ENCODE measurements at regions not wholly inside any gene's neighbourhood (a gene's known extent, or its start where the extent isn't known, plus 50 kb on each side); places are given as distances from the start of the nearest gene placed in this dataset.

DNA sequence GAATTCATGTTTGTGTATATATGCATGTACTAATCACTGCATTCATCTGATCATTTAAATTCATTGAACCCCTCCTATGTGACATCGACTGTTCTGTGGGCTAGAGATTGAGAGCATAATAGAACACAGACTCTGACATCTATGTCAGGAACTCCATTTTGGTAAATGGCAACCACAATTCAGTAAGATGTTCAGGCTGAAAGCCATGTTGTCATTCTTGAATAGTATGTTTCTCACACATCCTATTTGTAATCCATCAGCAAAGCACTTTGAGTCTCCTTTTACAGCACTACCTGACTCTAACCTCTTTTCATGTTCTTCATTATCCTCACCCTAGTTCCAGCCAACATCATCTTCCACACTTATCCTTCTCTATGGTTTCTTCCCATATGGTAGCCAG is 413.8 kb upstream of the MEX3C start:
- Histone ChIP-seq H3K36me3 (ENCODE audit: insufficient read depth, low read length) (no peaks in the 10 kb centered on the region), H3K9ac (ENCODE audit: low read depth, low read length) (no peak overlapping the region), H3K9me3 (replicated peaks; ENCODE audit: low read length) (no peaks in the 10 kb centered on the region), H3K27me3 (ENCODE audit: control insufficient read depth, insufficient read depth, low read length) (no peaks in the 10 kb centered on the region), H3K4me2 (ENCODE audit: low read length) (no peak overlapping the region), H3K4me1 (ENCODE audit: control insufficient read depth, insufficient read depth, low read length) (no peaks in the 10 kb centered on the region), H3K4me3 (ENCODE audit: low read length) (no peak overlapping the region)

GRCh38 chr18:51614033-51614432 is 416.6 kb upstream of the MEX3C start:
- Histone ChIP-seq H3K36me3 (ENCODE audit: insufficient read depth, low read length) (no peaks in the 10 kb centered on the region), H3K4me2 (ENCODE audit: low read length) (no peak overlapping the region), H3K4me3 (ENCODE audit: low read length) (no peak overlapping the region), H3K9ac (ENCODE audit: low read depth, low read length) (no peak overlapping the region), H3K9me3 (replicated peaks; ENCODE audit: low read length) (no peaks in the 10 kb centered on the region), H3K4me1 (ENCODE audit: control insufficient read depth, insufficient read depth, low read length) (no peaks in the 10 kb centered on the region), H3K27me3 (ENCODE audit: control insufficient read depth, insufficient read depth, low read length) (no peaks in the 10 kb centered on the region)

DNA sequence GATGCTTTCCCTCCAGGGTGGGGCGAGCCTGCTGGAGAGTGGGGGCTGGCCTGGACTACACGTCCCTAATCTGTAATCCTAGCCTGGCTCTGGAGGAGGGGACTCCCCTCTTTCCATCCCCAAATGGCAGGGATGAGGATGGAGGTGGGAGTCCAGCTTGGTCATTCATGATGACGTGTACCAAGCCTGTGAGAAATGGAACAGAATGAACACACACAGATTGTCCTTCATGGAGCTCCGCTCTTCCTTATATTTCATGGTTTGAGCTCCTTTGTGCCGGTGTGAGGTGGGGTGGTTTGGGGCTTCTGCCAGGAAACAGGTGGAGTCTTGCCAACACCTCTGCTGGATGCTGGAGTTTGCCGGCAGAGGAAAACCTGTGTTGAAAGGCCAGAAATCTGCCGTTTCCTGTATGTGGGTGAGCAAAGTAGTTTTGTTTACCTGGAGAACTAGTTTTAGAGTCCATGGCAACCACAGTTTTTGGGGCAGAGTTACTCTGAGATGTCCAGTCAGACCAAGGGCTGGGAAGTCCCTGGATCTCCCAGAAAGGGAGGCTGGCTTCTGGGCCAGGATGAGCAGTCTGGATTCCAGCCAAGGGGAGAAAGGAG is 417.6 kb upstream of the MEX3C start:
- Histone ChIP-seq H3K4me1 (ENCODE audit: control insufficient read depth, insufficient read depth, low read length) (no peaks in the 10 kb centered on the region), H3K4me3 (ENCODE audit: low read length) (no peak overlapping the region), H3K4me2 (ENCODE audit: low read length) (no peak overlapping the region), H3K36me3 (ENCODE audit: insufficient read depth, low read length) (no peaks in the 10 kb centered on the region), H3K9ac (ENCODE audit: low read depth, low read length) (no peak overlapping the region), H3K9me3 (replicated peaks; ENCODE audit: low read length) (no peaks in the 10 kb centered on the region), H3K27me3 (ENCODE audit: control insufficient read depth, insufficient read depth, low read length) (no peaks in the 10 kb centered on the region)

DNA sequence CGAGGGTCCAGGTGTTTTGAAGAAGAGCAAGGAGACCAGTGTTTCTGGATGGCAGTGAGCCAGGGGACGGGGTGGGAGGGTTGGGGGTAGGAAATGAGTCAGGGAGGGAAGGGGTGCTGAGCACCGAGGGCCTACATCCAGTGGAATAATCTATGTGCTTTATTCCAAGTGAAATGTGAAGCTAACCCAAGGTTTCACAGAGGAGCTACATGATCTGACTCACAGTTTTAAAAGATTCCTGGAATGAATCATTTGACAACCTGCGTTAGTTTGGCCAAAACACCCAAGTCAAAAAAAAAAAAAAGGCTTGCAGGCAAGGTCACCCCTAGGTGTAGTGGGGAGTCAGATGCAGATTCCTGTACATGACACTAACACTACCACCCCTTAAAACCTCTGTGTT is 419.7 kb upstream of the MEX3C start:
- Histone ChIP-seq H3K4me3 (ENCODE audit: low read length) (no peak overlapping the region), H3K9ac (ENCODE audit: low read depth, low read length) (no peak overlapping the region)

GRCh38 chr18:51617572-51618260 is 420.2 kb upstream of the MEX3C start:
- H3K4me3 ChIP-seq (ENCODE audit: low read length), result no peak overlapping the region
- H3K36me3 ChIP-seq (ENCODE audit: insufficient read depth, low read length), result no peaks in the 10 kb centered on the region
- H3K9ac ChIP-seq (ENCODE audit: low read depth, low read length), result no peak overlapping the region
- no peaks in the 10 kb centered on the region for H3K27me3 ChIP-seq (ENCODE audit: control insufficient read depth, insufficient read depth, low read length)
- H3K9me3 ChIP-seq (replicated peaks; ENCODE audit: low read length), result no peaks in the 10 kb centered on the region
- no peak overlapping the region for H3K4me2 ChIP-seq (ENCODE audit: low read length)
- H3K4me1 ChIP-seq (ENCODE audit: control insufficient read depth, insufficient read depth, low read length), result no peaks in the 10 kb centered on the region

More for the DNA sequence above, 419.7 kb upstream of the MEX3C start:
- Histone ChIP-seq H3K36me3 (ENCODE audit: insufficient read depth, low read length) (no peaks in the 10 kb centered on the region), H3K27me3 (ENCODE audit: control insufficient read depth, insufficient read depth, low read length) (no peaks in the 10 kb centered on the region), H3K4me2 (ENCODE audit: low read length) (no peak overlapping the region), H3K4me1 (ENCODE audit: control insufficient read depth, insufficient read depth, low read length) (no peaks in the 10 kb centered on the region), H3K9me3 (replicated peaks; ENCODE audit: low read length) (no peaks in the 10 kb centered on the region)

- Histone ChIP-seq H3K27me3 (ENCODE audit: control insufficient read depth, insufficient read depth, low read length) (no peaks in the 10 kb centered on the region), H3K4me2 (ENCODE audit: low read length) (no peak overlapping the region), H3K9ac (ENCODE audit: low read depth, low read length) (no peak overlapping the region), H3K4me1 (ENCODE audit: control insufficient read depth, insufficient read depth, low read length) (no peaks in the 10 kb centered on the region), H3K36me3 (ENCODE audit: insufficient read depth, low read length) (no peaks in the 10 kb centered on the region), H3K4me3 (ENCODE audit: low read length) (no peak overlapping the region), H3K9me3 (replicated peaks; ENCODE audit: low read length) (no peaks in the 10 kb centered on the region)
Measured at GRCh38 chr18:51619283-51619682, 421.8 kb upstream of the MEX3C start.

DNA sequence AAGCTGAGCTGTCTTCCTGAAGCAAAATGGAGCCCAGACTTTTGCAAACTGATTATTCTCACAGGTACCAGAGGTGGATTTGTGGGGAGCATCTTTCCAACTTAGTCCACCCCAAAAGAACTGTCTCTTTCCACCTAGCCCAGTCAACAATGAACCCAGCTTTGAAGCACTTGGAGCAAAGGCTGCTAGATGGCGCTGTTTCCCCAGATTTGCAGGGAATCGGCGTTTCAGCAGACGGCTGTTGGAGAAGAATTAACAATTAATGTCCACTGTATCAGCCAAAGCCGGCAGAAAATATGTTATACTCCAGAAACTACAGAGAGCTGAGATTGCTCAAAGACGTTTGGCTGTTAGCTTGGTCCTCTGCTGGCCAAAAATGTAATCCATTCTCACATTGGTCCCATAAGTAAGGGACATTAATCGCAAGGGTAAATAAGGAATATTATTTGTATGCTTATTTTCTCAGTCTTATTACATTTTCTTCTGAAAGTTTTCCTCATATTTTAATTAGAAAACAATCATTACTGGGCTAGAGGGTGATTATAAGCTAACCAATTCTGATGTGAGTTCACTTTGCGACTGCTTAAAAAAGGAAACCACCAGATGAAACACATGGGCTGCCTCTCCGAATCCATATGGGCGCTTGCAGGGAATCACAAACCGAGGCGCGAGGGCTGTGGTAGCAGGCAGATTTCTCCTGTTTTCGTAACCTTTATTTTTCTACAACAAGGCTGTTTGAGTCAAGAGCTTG is 423.8 kb upstream of the MEX3C start:
- H3K4me1 ChIP-seq (ENCODE audit: control insufficient read depth, insufficient read depth, low read length), result no peaks in the 10 kb centered on the region
- H3K9ac ChIP-seq (ENCODE audit: low read depth, low read length), result no peak overlapping the region
- no peaks in the 10 kb centered on the region for H3K9me3 ChIP-seq (replicated peaks; ENCODE audit: low read length)
- no peak overlapping the region for H3K4me3 ChIP-seq (ENCODE audit: low read length)
- no peaks in the 10 kb centered on the region for H3K36me3 ChIP-seq (ENCODE audit: insufficient read depth, low read length)
- no peaks in the 10 kb centered on the region for H3K27me3 ChIP-seq (ENCODE audit: control insufficient read depth, insufficient read depth, low read length)
- no peak overlapping the region for H3K4me2 ChIP-seq (ENCODE audit: low read length)

- Histone ChIP-seq H3K9ac (ENCODE audit: low read depth, low read length) (no peak overlapping the region), H3K4me2 (ENCODE audit: low read length) (no peak overlapping the region), H3K9me3 (replicated peaks; ENCODE audit: low read length) (no peaks in the 10 kb centered on the region), H3K4me3 (ENCODE audit: low read length) (no peak overlapping the region), H3K4me1 (ENCODE audit: control insufficient read depth, insufficient read depth, low read length) (no peaks in the 10 kb centered on the region), H3K27me3 (ENCODE audit: control insufficient read depth, insufficient read depth, low read length) (no peaks in the 10 kb centered on the region), H3K36me3 (ENCODE audit: insufficient read depth, low read length) (no peaks in the 10 kb centered on the region)
Measured at GRCh38 chr18:51621864-51622160, 424.3 kb upstream of the MEX3C start.

DNA sequence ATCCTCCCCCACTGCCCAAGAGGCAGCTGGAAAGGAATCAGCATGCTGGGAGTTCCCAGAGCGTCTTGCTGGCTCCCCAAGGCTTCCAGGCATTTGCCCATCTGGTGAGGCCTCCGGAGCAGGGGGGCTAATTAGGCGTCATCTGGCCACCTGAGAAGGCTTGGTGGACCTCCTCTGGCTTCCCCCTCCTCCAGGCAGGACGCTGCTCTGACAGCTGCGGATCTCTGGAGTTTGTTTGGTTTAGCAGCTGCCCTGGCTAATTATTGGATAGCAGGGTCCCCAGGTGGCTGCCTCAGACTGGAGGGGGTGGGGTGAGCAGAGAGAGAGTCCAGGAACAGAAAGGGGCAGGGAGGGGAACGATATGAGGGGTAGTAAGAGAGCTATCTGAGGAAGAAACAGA is 425.2 kb upstream of the MEX3C start:
- H3K9ac ChIP-seq (ENCODE audit: low read depth, low read length), result no peak overlapping the region
- H3K4me3 ChIP-seq (ENCODE audit: low read length), result no peak overlapping the region
- no peaks in the 10 kb centered on the region for H3K27me3 ChIP-seq (ENCODE audit: control insufficient read depth, insufficient read depth, low read length)
- no peaks in the 10 kb centered on the region for H3K4me1 ChIP-seq (ENCODE audit: control insufficient read depth, insufficient read depth, low read length)
- H3K36me3 ChIP-seq (ENCODE audit: insufficient read depth, low read length), result no peaks in the 10 kb centered on the region
- H3K9me3 ChIP-seq (replicated peaks; ENCODE audit: low read length), result no peaks in the 10 kb centered on the region
- no peak overlapping the region for H3K4me2 ChIP-seq (ENCODE audit: low read length)

DNA sequence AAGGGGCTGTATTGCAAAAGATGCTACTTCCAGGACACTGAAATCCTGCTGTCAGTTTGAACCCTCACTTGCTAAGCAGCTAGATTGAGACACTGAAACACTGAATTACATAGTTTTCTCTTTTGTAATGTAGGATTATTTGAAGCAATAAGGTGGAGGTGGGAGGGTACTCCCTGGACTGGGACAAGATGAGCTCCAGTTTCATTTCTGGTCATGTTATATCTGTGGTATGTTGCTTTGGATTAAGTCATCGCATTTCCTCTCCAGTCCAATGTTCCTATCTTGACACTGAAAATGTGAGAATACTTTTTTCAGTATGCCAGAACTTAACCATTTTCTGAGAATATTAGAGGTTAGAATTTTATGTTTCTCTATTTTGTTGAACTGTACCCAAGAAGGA is 426.2 kb upstream of the MEX3C start:
- Histone ChIP-seq H3K36me3 (ENCODE audit: insufficient read depth, low read length) (no peaks in the 10 kb centered on the region), H3K4me2 (ENCODE audit: low read length) (no peak overlapping the region)

GRCh38 chr18:51630706-51631105 is 433.2 kb upstream of the MEX3C start:
- Histone ChIP-seq H3K9me3 (replicated peaks; ENCODE audit: low read length) (no peaks in the 10 kb centered on the region), H3K36me3 (ENCODE audit: insufficient read depth, low read length) (no peaks in the 10 kb centered on the region), H3K9ac (ENCODE audit: low read depth, low read length) (no peak overlapping the region), H3K4me2 (ENCODE audit: low read length) (no peak overlapping the region), H3K4me1 (ENCODE audit: control insufficient read depth, insufficient read depth, low read length) (no peaks in the 10 kb centered on the region), H3K27me3 (ENCODE audit: control insufficient read depth, insufficient read depth, low read length) (no peaks in the 10 kb centered on the region), H3K4me3 (ENCODE audit: low read length) (no peak overlapping the region)

More for the DNA sequence above, 426.2 kb upstream of the MEX3C start:
- Histone ChIP-seq H3K9me3 (replicated peaks; ENCODE audit: low read length) (no peaks in the 10 kb centered on the region), H3K4me3 (ENCODE audit: low read length) (no peak overlapping the region), H3K9ac (ENCODE audit: low read depth, low read length) (no peak overlapping the region), H3K27me3 (ENCODE audit: control insufficient read depth, insufficient read depth, low read length) (no peaks in the 10 kb centered on the region), H3K4me1 (ENCODE audit: control insufficient read depth, insufficient read depth, low read length) (no peaks in the 10 kb centered on the region)

GRCh38 chr18:51637881-51638280 is 440.4 kb upstream of the MEX3C start:
- Histone ChIP-seq H3K9ac (ENCODE audit: low read depth, low read length) (no peak overlapping the region), H3K9me3 (replicated peaks; ENCODE audit: low read length) (peaks cover 2% of the 10 kb centered on the region), H3K4me2 (ENCODE audit: low read length) (no peak overlapping the region), H3K4me1 (ENCODE audit: control insufficient read depth, insufficient read depth, low read length) (no peaks in the 10 kb centered on the region), H3K36me3 (ENCODE audit: insufficient read depth, low read length) (no peaks in the 10 kb centered on the region), H3K4me3 (ENCODE audit: low read length) (no peak overlapping the region), H3K27me3 (ENCODE audit: control insufficient read depth, insufficient read depth, low read length) (no peaks in the 10 kb centered on the region)
